DND-41 (cell line): ENCODE measurements at regions not wholly inside any gene's neighbourhood (a gene's known extent, or its start where the extent isn't known, plus 50 kb on each side); places are given as distances from the start of the nearest gene placed in this dataset.

Source experiments
- CTCF ChIP-seq: IDR thresholded peaks from 2 replicates; pipeline ENCODE4 v1.5.1; 2012; ENCODE audit warnings: borderline replicate concordance, low read length, moderate library complexity, mild to moderate bottlenecking; ENCODE audit not compliant: poor library complexity, severe bottlenecking; ENCODE audit errors: extremely low read depth
- EZH2 ChIP-seq: IDR thresholded peaks from 3 replicates; pipeline ENCODE4 v1.6.1; 2012; ENCODE audit warnings: borderline replicate concordance, low read depth, mild to moderate bottlenecking, moderate library complexity, low read length, inconsistent platforms; ENCODE audit not compliant: severe bottlenecking

- no peak for TF ChIP-seq EZH2
- TF ChIP-seq CTCF, result no peak
These were observed 1106.5 kb downstream of the TECRL start for GRCh38 chr4:63302792-63303191.
